ENCODE measurements at regions not wholly inside any gene's neighbourhood (a gene's known extent, or its start where the extent isn't known, plus 50 kb on each side); places are given as distances from the start of the nearest gene placed in this dataset.

DNA sequence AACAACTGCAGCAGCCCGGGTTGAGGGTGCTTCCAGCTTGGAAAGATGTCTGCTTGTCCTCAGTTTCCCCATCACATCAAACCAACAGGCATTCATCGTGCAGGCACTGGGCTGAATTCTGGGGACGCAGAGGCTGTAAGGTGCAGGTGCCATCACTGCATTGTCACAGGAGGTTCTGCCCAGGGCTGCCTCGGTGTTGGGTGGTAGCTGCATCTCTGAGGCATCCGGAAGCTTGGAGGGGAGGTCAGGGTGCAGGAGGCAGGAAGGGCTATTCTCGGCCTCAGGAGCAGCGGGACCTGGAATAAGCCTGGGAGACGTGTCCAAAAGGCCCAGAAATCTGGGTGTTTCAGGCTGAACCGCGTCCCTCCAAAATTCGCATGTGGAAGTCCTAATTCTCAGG is 134.6 kb downstream of the HMX1 start:
- H3K4ac ChIP-seq (replicated peaks; ENCODE audit: insufficient read length, low read depth, low read length): no peak overlapping the region
- no peak overlapping the region for H2AK5ac ChIP-seq (ENCODE audit: low read depth, low read length)
- peaks cover 7 to 11% of the 10 kb centered on the region in 2 experiments; a peak in 3 of 4 replicates for H3K9me3 ChIP-seq (ENCODE audit: insufficient read depth in 2 of 2, low read depth in 1 of 2, low read length in 1 of 2)
- no peak overlapping the region for H2BK12ac ChIP-seq (ENCODE audit: low read depth, low read length)
- H3K4me2 ChIP-seq (ENCODE audit: insufficient read depth in 1 of 2, low read depth in 2 of 2, low read length in 2 of 2): no peak overlapping the region
- ChIA-PET CTCF (ENCODE audit: partially characterized antibody) (interaction anchor here (1.6 to 2.6 kb wide), 2 partner anchors 9 to 48 kb away, joined by 4 to 8 read pairs; no protein-coding TSS in a partner anchor), POLR2A (ENCODE audit: partially characterized antibody) (no interaction called here)
- no peak overlapping the region for H2BK5ac ChIP-seq (ENCODE audit: low read depth, low read length)
- H2AFZ ChIP-seq (ENCODE audit: low read length): no peak overlapping the region
- WGBS, 2 experiments (ENCODE audit: extremely low coverage in 1 of 2, insufficient coverage in 1 of 2, insufficient read length in 1 of 2, insufficient replicate concordance in 2 of 2, low coverage in 1 of 2, low lambda C conversion rate in 2 of 2, missing lambda C conversion rate in 1 of 2): 95% methylated on average over 11 of the region's 11 CpGs; no CpG with 5 or more reads in 1 of the 2 experiments
- H4K8ac ChIP-seq (ENCODE audit: extremely low read depth, insufficient read depth, low read length): no peak overlapping the region
- no peak for DNase-seq (ENCODE audit: low read depth in 1 of 2, low spot score in 2 of 2)
- no peaks in the 10 kb centered on the region; a peak in 1 of 7 replicates for H3K27me3 ChIP-seq (replicated peaks in 1 of 4; ENCODE audit: control insufficient read depth in 3 of 4, extremely low read depth in 1 of 4, insufficient read depth in 3 of 4, low read length in 3 of 4)
- H3K18ac ChIP-seq (ENCODE audit: extremely low read depth, low read length): no peak overlapping the region
- H4K20me1 ChIP-seq (replicated peaks in 1 of 2; ENCODE audit: control insufficient read depth in 1 of 2, insufficient read depth in 2 of 2, low read length in 2 of 2): no peaks in the 10 kb centered on the region
- no peaks in the 10 kb centered on the region for H3K79me1 ChIP-seq (ENCODE audit: low read depth, low read length)
- H3K27ac ChIP-seq (ENCODE audit: low read depth, low read length): no peak overlapping the region
- H3K14ac ChIP-seq (ENCODE audit: insufficient read length): no peak overlapping the region
- no peaks in the 10 kb centered on the region; the same call in 1 of the 2 replicates for H3K23me2 ChIP-seq (ENCODE audit: low read depth, low read length)
- no peak overlapping the region for H4K91ac ChIP-seq (replicated peaks; ENCODE audit: insufficient read length, low read length)
- no peak overlapping the region for H2BK120ac ChIP-seq (replicated peaks; ENCODE audit: low read depth, low read length)
- H2BK20ac ChIP-seq (ENCODE audit: low read length): no peak overlapping the region
- no peak overlapping the region for H2BK15ac ChIP-seq (ENCODE audit: low read length)
- H4K5ac ChIP-seq (ENCODE audit: insufficient read length, low read depth, low read length): no peak overlapping the region
- H3K23ac ChIP-seq (ENCODE audit: insufficient read length): no peak overlapping the region
- no peak overlapping the region for H3K9ac ChIP-seq (replicated peaks in 1 of 4; ENCODE audit: extremely low read depth in 1 of 4, low read depth in 3 of 4, low read length in 3 of 4)
- no peaks in the 10 kb centered on the region for H3K36me3 ChIP-seq (ENCODE audit: control insufficient read depth in 2 of 4, insufficient read depth in 4 of 4, low read length in 3 of 4)
- no peak for FAIRE-seq
- no peak overlapping the region for H3K4me3 ChIP-seq (ENCODE audit: extremely low read depth in 1 of 4, insufficient read depth in 2 of 4, low read depth in 3 of 4, low read length in 4 of 4)
- no peaks in the 10 kb centered on the region for H3K79me2 ChIP-seq (ENCODE audit: control insufficient read depth in 1 of 2, insufficient read depth in 2 of 2, low read length in 2 of 2)
- no peak overlapping the region for H3K56ac ChIP-seq (replicated peaks; ENCODE audit: insufficient read length, low read depth, low read length)
- no peaks in the 10 kb centered on the region; a peak in 1 of 7 replicates for H3K4me1 ChIP-seq (replicated peaks in 1 of 4; ENCODE audit: control insufficient read depth in 3 of 4, insufficient read depth in 4 of 4, low read length in 3 of 4)
- TF ChIP-seq SP1 (IDR thresholded peaks at IDR 0.05; ENCODE audit: low read depth, low read length): no peak
- TF ChIP-seq GABPA (IDR thresholded peaks at IDR 0.05; ENCODE audit: borderline replicate concordance, insufficient read depth, low read length): no peak
- TF ChIP-seq CBX5 (IDR thresholded peaks at IDR 0.05; ENCODE audit: low read depth, low read length): no peak
- no peak for TF ChIP-seq NRF1 (IDR thresholded peaks at IDR 0.05; ENCODE audit: low read depth, low read length)
- no peak for TF ChIP-seq YY1 (IDR thresholded peaks at IDR 0.05; ENCODE audit: low read depth, low read length)
- no peak for TF ChIP-seq GTF2F1 (IDR thresholded peaks at IDR 0.05; ENCODE audit: borderline replicate concordance, low read depth, low read length)
- TF ChIP-seq TAF7 (optimal IDR thresholded peaks at IDR 0.05; ENCODE audit: borderline replicate concordance, low read depth, low read length): no peak
- no peak for TF ChIP-seq USF2 (IDR thresholded peaks at IDR 0.05; ENCODE audit: low read length)
- no peak for TF ChIP-seq JUND (IDR thresholded peaks at IDR 0.05; ENCODE audit: low read length)
- TF ChIP-seq, protein P1, sequence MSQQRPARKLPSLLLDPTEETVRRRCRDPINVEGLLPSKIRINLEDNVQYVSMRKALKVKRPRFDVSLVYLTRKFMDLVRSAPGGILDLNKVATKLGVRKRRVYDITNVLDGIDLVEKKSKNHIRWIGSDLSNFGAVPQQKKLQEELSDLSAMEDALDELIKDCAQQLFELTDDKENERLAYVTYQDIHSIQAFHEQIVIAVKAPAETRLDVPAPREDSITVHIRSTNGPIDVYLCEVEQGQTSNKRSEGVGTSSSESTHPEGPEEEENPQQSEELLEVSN (IDR thresholded peaks at IDR 0.05): no peak
- TF ChIP-seq KDM5A (IDR thresholded peaks at IDR 0.05; ENCODE audit: low read length): no peak
- TF ChIP-seq CBX8 (IDR thresholded peaks at IDR 0.05; ENCODE audit: borderline replicate concordance, low read depth, low read length): no peak
- no peak for TF ChIP-seq TCF12 (IDR thresholded peaks at IDR 0.05; ENCODE audit: low read depth, low read length)
- no peak for TF ChIP-seq RXRA (IDR thresholded peaks at IDR 0.05; ENCODE audit: insufficient read depth, low read depth, low read length)

All from H1 (cell line).